DMS79 treated with DMSO at 0.1 percent for 48 hours (cell line): ENCODE measurements at regions not wholly inside any gene's neighbourhood (a gene's known extent, or its start where the extent isn't known, plus 50 kb on each side); places are given as distances from the start of the nearest gene placed in this dataset.

ENCODE experiments used
- DNase-seq: peaks from one replicate; lab custom pipeline; 2025; lab: John Stamatoyannopoulos, UW

DNA sequence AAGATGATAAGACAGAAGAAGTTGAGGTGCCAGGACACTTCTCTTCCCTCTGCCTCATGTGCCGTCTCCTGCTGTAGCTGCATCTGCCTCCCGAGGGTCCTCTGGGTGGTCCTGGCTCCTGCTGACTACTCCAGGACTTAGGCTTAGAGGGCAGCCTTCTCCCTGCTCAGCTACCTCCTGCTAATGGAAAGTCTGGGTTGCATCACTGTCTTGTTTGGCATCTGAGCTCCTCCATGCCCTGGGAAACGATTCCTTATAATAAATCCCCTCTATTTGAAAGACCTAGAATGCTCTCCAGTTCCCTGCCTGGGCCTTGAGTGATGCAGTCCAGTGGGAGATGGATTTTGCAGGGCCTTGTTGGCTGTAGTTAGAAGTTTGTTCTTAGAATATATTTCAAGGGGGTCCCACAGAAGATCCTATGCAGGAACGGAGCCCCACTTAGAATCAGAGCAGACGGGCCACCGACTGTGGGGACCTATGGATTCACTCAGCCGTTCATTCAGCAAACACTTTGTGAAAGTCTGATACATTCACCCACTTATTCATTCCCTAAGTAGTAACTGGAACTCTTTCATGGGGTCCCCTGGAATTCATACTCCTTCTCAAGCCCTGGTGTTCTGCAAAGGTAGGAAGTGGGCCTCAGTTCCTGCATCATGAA is 269.8 kb upstream of the HDAC4 start:
- DNase-seq: no peak

DNA sequence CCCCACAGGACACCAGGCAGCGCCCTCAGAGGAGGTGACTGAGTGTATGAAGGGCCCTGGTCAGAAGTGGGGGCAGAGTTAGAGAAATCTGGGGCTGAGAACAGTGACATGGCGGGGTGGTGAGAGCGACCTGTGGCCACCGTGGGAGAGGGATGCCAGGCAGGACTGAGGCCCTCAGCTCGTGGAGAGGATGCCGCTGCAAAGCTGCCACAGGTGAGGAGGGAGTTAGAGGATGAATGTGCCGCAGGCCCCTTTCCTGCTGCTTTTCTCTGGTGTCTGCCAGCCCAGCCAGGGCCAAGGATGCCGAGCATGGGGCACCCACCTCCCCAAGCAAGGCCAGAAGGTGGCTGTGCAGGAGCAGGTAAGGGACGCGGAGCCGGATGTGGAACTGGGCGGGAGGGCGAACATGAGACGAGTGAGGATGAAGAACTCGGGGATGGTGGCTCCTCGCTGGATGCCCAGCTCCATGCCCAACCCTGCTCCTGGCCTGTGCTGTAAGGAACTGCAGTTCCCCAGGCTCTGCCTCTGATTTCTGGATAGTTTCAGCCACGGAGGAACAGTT is 269.2 kb upstream of the HDAC4 start:
- no peak for DNase-seq

DNA sequence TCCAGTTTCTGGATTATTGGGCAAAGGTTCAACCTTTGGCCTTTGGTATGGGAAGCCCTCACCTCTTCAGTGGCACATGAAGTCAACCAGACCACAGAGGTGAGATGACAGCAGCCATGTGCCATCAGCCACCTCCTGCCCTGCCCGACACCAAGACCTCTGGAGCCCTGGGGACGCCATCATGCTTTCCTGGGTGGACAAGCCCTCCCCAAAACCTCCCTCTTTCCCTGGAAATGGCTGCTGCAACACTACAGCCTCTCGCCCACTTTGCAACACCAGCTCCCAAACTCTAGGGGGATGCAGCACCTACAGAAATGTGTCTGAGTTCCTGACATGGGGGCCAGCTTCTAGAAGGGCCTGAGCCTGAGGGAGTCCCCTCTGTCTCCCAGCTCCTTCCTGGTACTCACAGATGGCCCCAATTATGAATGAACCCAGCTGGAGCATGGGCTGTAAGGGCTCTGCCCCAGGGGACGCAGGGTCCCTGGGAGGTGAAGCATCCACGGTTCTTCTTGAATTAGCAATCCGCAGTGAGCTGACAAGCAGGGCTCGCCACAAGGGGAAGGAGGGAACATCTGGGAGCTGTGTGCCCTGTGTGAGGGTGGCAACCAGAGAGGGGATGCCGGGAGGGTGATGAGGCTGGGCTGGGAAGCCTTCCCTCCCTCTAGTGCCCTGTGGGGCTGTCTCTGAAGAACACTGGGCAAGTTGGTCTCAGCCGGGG is 268.5 kb upstream of the HDAC4 start:
- DNase-seq: no peak

DNA sequence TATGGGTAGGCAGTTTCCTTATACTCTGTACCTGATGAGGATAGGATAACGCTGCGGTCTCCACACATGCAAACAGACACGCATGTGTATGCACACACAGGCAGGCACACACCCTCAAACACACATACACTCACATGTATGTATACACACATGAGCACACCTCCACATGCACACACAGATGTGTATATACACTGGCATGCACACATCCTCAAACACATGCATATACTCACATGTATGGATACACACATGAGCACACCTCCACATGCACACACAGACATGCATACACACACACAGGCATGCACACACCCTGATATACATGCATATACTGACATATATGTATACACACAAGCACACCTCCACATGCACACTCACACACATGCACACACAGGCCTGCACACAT is 267.8 kb upstream of the HDAC4 start:
- no peak for DNase-seq

DNA sequence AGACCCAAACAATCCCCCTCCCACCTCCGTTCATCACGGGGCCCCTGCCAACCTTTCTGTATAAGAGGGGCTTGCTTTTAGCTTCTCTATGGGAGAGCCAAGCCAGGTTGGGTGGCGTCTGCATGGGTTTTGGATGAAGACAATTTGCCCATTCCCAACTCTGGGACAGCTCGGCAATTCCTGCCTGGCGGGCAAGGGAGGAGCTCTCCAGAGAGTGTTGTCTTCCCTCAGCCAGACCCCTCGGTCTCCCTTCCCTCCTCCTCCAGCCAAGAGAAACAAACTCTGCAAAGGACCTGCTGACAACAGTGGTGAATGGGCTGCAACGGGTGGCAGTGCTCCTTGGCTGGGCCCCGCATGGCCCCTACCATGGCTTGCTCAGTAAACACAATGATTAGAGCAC is 267.2 kb upstream of the HDAC4 start:
- DNase-seq: no peak

DNA sequence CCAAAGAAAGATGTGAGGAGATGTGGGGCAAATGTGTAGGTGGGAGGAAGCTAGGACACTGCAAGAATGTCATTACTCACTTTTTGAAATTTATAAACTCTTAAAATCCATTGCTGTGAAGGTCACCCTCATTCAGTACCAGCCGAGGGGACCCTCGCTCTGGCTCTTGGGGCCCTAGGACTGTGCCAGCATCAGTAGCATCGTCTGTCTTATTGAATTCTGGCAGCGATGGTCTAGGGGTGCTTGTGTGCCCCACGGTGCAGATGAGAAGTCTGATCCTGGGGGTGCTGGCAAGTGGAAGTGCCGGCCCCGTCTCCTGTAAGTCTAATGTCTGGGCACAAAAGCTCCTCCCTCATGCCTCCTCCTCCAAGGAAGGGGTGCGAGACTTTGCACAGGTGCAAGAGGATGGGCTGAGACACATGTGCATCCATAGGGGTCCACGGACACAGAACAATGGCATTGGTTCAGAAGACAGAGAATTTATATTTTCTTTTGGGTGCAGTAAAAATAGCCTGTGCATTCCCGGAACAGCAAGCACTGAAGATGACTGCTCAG is 266.7 kb upstream of the HDAC4 start:
- DNase-seq: no peak

DNA sequence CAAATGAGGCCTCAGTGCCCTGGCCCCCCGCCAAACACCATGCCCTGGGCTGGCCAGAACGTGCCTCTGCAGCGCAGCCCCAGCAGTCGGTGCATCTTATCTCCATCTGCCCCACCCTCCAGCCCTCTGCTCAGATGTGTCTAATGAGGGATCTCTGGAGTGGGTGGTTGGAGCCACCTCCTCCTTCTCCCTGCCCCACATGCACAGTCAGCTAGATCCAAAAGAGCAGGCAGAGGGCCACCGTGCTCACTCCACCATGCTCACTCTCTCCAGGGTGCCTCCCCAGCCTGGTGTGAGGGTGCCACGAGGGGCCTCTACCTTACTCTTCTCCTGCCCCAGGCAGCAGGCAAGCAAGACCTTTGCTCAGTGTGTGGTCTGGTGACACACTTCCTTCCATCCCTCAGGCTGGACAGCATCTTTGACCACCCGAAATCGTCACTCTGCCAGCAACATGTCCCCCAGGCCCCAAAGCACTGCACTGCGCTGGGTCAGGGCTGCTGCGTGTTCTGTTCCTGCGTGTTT is 266.1 kb upstream of the HDAC4 start:
- peak; percentile 82 for DNase-seq

DNA sequence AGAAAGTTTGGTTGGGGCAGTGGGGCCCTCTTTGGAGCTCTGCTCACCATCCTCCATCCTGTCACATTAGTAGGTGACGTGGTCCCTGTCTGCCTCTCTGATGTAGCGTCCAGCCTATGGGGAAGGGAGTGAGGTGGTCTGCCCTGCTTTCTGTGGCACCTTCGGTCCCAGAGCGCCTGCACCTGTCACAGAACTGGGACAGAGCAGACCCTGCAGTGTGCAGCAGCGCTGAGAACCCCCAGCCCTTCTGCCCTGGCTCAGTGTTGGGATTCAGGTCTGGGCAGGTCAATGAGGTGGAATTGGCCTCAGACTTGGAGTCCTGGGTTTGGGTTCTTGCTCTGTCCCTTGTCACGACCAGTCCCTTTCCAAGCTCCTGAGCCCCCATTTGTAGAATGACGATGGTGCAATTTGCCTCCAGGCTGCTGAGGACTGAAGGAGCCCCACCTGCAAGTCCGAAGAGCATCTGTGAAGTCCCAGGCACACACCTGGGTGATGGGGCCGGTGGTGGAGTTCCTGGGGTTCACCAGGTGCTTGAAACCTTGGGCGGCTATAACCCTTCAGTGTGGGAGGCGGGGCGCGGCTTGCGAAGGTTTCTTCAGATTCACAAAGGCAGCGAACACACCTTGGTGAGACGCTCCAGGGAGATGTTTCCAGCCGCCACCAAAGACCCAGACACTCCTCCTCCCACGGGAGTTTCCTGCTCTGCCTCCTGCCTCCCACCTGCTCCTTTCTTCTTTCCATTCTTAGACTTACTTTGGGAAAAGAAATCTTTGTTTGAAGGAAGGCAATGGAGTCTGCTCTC is 265.4 kb upstream of the HDAC4 start:
- no peak for DNase-seq

DNA sequence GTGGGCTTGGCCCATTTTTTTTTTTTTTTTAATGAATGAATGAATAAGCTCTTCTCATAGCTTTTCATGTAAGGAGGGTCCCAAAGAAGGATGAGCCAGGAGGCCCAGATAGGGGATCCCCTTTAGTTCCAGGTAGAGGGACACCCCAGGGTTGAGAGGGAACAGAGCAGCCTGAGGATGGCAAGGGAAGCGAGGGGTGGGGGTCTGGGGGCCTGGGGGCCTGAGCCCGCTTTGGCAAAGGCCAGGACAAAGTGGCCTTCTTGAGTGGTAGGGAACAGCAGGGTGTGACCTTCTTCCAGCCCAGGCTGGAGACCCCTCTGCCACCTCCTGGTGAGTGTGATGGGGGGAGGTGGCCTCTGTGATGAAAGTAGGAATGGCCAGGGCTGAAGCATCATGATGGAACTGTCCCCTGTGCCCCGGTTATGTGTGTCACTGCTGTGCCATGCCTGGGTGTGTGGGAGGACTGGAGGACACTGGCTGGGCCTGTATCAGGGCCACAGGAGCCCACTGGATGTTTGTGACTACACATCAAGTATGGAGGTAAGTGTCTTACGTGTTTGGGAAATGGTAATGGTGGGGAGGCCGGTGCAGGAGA is 263.5 kb upstream of the HDAC4 start:
- no peak for DNase-seq

DNA sequence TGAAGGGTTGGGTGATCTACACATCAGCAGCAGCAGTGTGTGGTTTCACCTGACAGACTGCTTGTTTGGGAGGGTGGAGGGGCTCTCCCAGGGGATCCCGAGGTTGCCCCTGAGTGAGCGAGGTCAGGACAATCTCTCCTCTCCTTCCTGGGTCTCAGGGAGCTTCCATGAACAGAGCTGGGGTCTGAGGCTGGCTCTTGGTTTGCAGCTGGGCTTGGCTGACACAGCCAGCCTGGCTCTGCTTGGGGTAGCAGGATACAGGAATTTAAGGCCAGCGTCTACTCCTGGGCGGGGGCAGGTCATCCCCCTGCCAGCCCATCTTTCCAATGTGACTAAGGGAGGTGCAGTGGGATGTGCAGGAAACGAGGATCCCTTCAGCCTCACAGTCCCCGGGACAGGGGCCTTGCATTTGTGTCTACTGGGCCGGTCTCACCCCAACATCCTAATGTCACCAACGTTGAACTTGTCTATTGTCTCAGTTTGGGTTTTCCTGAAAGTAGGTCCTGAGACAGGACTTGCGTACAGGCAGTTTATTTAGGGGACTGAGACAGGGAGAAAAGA is 262.6 kb upstream of the HDAC4 start:
- DNase-seq: no peak

DNA sequence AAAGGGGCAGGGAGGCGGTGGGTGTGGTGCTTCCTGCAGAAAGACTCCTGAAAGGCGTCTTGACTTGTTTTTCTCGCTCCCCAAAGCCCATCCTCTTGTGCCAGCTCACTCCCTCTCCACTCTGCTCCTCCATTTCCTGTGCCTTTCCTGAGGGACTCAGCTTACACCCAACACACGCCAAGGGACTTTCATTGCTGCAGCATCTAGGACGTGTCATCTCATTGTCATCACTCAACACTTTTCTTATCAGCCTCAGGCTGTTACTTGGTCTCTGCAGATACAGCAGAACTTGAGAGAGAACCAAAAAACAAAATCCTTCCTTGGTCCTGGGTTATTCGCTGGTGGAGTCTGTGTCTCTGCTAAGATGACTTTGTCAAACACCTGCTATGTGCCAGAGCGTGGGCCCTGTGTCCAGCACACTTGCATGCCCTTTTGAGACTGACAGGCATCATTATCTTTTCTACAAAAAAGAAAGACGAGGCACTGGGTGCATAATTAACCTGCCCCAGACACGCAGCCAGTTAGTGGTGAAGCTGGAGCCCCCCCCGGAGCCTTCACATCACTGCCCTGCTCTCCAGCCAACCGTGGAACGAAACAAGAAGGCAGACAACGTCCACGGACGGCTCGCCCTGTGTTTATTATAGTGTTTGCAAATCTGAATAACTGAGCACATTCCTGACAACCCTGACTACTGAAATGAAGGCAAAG is 261.7 kb upstream of the HDAC4 start:
- DNase-seq: no peak

DNA sequence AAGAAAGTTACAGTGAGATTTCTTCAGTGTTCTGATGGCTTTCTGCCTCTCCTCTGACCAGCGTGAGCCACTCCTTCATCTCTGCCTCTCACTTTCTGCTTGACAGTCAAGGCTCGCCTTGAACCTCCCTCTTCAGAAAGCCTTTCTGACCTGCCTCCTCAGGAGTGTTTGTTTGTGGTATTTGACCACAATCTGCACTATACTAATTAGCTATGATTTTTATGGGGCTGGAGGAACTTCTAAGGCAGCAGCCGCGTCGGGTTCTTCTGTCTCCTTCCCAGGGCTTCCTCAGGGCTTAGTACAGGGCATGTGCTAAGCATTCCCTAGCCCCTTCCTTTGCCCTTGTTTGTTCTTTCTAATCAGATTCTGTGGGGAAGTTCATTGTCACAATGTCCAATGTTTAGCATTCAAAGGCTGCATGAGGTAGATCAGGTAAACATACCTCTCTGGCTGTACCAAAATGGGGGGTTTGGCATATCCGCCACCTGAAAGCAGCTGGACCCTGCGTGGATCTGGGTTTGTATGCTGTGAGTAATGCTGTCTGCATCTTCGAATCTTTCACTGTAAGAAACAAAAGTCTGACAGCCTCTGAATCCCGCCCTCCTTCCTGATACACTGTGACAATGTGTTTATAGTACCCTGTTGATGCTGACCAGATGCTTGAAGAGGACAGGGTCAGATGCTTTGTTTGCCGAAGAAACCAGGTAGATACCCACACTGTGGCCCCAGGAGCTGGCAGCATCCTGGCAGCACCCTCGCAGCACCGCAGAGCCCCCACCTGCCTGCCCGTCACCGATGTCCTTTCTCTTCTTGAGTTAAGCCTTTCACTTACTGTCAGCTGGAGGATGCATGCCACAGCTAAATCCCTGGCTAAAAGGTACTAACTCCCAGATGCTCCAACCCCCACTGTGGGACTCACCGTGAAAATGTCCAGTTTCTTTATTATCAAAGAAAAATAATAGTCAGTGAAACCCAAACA is 260.8 kb upstream of the HDAC4 start:
- peak; percentile 60 for DNase-seq

DNA sequence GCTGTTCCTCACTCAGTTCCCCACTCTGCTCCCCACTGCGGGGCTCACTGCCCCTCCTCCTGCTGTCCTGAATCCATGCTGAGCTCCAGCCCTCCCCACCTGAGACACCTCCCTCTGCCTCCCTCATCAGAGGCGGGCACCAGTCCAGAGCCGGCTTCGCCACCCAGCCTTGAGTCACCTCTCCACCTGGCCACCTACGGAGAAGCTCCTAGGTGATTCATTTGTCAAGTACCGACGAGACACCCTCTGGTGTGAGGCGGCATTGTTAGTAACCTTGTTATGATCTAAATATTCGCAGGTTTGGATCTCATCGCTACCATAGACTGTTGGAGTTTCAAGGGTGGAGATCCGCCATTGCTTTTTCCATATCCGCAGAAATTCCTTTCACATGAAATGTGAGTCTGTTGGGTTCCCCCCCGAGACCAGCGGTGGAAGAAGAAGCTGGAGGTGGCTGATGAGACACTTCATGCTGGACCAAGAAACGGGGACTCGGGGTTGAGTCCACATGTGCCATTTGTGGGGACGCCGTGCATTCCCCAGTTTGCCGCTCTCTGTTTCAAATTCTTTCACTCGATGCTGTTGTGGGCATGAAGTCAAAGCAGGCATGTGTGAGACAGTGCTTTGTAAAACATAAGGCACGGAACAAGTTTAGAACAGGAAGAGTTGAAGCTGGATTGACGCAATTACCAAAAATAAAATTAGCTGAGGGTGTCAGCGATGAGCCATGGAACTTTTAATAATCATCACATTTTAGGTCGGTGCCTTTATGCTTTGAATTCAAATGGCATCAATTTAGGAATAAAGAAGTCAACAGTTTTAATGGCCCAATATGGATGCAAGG is 259.8 kb upstream of the HDAC4 start:
- DNase-seq: peak; percentile 60

DNA sequence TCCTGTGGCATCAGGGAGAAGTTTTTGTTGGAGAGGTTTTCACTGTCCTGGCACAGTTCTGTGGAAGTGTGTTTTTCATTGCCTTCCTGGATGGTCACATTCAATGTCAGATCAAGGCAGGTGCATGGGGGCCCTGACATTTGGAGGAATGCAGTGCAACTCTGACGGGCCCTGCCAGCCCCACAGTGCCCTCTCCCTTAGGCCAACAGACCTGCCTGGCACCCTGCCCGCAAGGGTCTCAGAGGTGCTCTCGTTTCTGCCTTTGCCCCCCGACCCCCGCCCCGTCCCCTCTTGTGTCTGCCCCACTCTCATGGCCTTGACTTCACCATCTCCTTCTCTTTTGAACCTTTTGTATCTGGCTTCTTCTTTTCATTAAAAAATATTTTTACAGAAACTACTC is 257.2 kb upstream of the HDAC4 start:
- no peak for DNase-seq

DNA sequence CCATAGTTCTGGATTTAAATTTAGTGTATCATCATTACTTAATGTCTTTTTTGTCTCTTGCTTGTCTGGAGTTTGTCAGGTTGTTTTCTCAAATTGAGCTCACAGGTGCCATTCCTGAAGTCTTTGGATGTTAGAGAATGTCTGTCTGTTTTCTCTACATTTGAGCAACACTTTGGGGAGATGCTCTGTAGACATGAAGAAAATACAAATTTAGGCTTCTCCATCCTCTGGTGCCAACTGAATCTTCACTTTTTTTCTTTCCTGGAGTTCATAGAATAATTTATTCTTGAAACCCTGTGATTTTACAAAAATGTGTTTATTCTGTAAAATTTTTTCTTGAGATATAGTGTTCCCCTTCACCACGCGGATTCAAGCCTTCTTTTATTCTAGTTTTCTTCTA is 256.4 kb upstream of the HDAC4 start:
- no peak for DNase-seq

DNA sequence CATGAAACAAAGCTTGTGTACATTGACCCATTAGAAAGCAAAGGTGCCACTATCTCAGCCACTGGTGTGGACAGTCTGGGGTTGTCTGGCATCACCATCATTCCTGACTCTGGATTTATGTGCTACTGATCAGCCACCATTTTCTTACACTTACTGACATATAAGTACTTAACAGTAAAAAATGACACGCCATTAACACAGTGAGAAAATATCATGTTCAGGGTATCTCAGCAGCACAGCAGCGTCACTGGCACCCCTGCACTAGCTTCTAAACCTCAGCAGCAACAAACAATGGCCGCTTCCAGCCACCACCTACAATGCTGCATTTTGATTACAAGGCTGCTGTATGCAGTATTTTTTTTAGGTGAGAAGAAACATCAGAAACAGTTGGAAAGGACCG is 253.4 kb upstream of the HDAC4 start:
- DNase-seq: no peak

DNA sequence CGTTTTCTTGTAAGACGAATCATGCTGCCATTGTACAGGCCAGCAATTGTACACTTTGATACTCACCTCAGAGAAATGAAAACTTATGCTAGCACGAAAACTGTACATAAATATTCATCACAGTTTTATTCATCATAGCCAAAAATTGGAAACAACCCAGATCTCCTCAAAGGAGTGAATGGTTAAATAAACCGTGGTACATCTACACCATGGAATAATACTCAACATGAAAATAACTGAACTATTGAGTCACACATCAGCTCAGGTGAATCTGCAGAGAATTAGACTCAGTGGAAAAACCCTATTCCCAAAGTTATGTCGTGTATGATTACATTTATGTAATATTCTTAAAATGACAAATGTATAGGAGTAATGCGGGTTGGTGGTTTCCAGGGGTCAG is 251.0 kb upstream of the HDAC4 start:
- DNase-seq: no peak

DNA sequence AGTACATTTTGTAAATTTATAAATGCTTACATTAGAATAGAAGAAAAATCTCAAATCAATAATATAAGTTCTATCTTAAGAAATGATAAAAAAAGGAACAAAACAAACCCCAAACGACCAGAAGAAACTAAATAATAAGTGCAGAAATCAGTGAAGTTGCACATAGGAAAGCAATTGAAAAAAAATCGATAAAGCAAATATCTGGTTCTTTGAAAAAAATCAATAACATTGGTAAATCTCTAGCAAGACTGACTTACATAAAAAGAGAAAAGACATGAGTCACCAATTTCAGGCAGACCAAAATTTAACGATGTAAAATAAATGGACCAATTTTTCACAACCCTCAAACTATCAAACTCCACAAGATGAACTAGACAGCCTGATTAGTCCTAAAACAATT is 249.9 kb upstream of the HDAC4 start:
- no peak for DNase-seq

DNA sequence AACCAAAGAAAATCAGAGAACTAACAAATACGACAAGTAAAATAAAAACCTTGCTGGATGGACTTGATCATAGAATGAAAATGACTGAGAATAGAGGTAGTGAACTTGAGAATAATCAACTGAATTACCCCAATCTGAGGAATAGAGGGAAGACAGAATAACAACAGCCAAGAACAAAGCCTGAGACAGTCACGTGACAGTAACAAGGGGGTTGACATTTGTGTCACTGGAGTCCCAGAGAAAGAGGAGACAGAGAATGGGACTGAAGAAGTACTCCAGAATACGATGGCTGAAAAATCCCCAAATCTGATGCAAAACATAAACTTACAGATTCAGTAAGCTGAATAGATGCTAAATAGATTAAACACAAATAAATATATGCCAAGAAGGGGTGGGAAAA is 248.5 kb upstream of the HDAC4 start:
- no peak for DNase-seq
